ENCODE measurements at regions not wholly inside any gene's neighbourhood (a gene's known extent, or its start where the extent isn't known, plus 50 kb on each side); places are given as distances from the start of the nearest gene placed in this dataset.

DNA sequence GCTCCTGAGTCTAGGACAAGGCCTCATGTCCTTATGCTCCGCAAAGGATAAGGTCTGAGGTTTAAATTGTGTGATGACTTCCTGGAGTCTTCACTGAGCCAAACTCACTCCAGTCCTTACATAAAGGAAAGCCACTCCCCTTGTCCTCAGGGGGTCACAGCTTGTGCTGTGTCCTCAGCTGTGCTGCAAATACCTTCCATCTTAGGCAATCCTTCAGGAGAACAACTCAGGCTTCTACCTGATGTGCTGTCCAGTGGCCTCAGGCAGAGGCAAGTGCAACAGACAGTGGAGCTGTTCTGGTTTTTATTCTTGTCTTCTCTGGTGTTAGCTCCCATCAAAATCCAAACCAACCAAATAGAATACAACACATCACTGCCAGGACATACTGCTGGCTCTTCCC, 151.5 kb downstream of the TAF11L14 start:
- TF ChIP-seq, protein P1, sequence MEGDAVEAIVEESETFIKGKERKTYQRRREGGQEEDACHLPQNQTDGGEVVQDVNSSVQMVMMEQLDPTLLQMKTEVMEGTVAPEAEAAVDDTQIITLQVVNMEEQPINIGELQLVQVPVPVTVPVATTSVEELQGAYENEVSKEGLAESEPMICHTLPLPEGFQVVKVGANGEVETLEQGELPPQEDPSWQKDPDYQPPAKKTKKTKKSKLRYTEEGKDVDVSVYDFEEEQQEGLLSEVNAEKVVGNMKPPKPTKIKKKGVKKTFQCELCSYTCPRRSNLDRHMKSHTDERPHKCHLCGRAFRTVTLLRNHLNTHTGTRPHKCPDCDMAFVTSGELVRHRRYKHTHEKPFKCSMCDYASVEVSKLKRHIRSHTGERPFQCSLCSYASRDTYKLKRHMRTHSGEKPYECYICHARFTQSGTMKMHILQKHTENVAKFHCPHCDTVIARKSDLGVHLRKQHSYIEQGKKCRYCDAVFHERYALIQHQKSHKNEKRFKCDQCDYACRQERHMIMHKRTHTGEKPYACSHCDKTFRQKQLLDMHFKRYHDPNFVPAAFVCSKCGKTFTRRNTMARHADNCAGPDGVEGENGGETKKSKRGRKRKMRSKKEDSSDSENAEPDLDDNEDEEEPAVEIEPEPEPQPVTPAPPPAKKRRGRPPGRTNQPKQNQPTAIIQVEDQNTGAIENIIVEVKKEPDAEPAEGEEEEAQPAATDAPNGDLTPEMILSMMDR (conservative IDR thresholded peaks at IDR 0.05 in 1 of 2, IDR thresholded peaks at IDR 0.05 in 1 of 2; ENCODE audit: extremely low read depth in 1 of 2, insufficient read depth in 1 of 2, low read depth in 1 of 2, low read length in 2 of 2), result no peak
- no peak for TF ChIP-seq EZH2 (IDR thresholded peaks at IDR 0.05; ENCODE audit: borderline replicate concordance, low read length)
